ACC112 (cell line): ENCODE measurements at regions not wholly inside any gene's neighbourhood (a gene's known extent, or its start where the extent isn't known, plus 50 kb on each side); places are given as distances from the start of the nearest gene placed in this dataset.

Source experiments
- H2AFZ ChIP-seq: fragments of 200-600 bp; sonication (generic); one replicate; pipeline ENCODE4 v1.6.0; 2017; ENCODE audit warnings: antibody characterized with exemption, low read length; ENCODE audit not compliant: unreplicated experiment
- H3K27ac ChIP-seq: fragments of 200-600 bp; sonication (generic); 2 replicates; pipeline ENCODE4 v1.5.1; 2014; ENCODE audit warnings: low read depth, mild to moderate bottlenecking, antibody characterized with exemption, low read length, moderate library complexity
- H3K27me3 ChIP-seq: fragments of 200-600 bp; sonication (generic); 2 replicates; pipeline ENCODE4 v1.6.1; 2014; ENCODE audit warnings: mild to moderate bottlenecking, antibody characterized with exemption, low read length, moderate library complexity, mixed read lengths; ENCODE audit not compliant: insufficient read depth
- H3K36me3 ChIP-seq: fragments of 200-600 bp; sonication (generic); 2 replicates; pipeline ENCODE4 v1.6.1; 2016; ENCODE audit warnings: mild to moderate bottlenecking, antibody characterized with exemption, low read length, moderate library complexity, mixed read lengths; ENCODE audit not compliant: insufficient read depth
- H3K4me1 ChIP-seq: fragments of 200-600 bp; sonication (generic); one replicate; pipeline ENCODE4 v1.6.1; 2016; ENCODE audit warnings: low read length, mixed read lengths; ENCODE audit not compliant: insufficient read depth, unreplicated experiment, control insufficient read depth
- H3K4me3 ChIP-seq: fragments of 200-600 bp; sonication (generic); 2 replicates; pipeline ENCODE4 v1.5.1; 2014; ENCODE audit warnings: mild to moderate bottlenecking, low read depth, low read length
- H3K79me2 ChIP-seq: fragments of 200-600 bp; sonication (generic); one replicate; pipeline ENCODE4 v1.6.0; 2016; ENCODE audit warnings: low read length; ENCODE audit not compliant: control insufficient read depth, unreplicated experiment, insufficient read depth

- Histone ChIP-seq H2AFZ (no peak overlapping the region), H3K4me3 (no peak overlapping the region), H3K79me2 (no peaks in the 10 kb centered on the region), H3K36me3 (no peaks in the 10 kb centered on the region), H3K27me3 (no peaks in the 10 kb centered on the region), H3K4me1 (no peaks in the 10 kb centered on the region), H3K27ac (no peak overlapping the region)
Measured at GRCh38 chr6:166052837-166053236, 114.8 kb downstream of the TBXT start.

- peak overlapping the region; percentile 38 for H2AFZ ChIP-seq
- H3K27me3 ChIP-seq = no peaks in the 10 kb centered on the region
- H3K79me2 ChIP-seq = no peaks in the 10 kb centered on the region
- H3K36me3 ChIP-seq = peaks cover 10% of the 10 kb centered on the region; the same call in 1 of the 2 replicates
- H3K4me3 ChIP-seq = no peak overlapping the region
- H3K4me1 ChIP-seq = peaks cover 13% of the 10 kb centered on the region
- H3K27ac ChIP-seq = no peak overlapping the region
Measured at GRCh38 chr6:166050559-166050958, 117.1 kb downstream of the TBXT start.

GRCh38 chr6:166046982-166047381, 120.7 kb downstream of the TBXT start:
- peak overlapping the region; percentile 85 for H3K27ac ChIP-seq
- H3K4me3 ChIP-seq = no peak overlapping the region
- H3K36me3 ChIP-seq = peaks cover 10% of the 10 kb centered on the region; the same call in 1 of the 2 replicates
- H3K79me2 ChIP-seq = no peaks in the 10 kb centered on the region
- peaks cover 25% of the 10 kb centered on the region for H3K4me1 ChIP-seq
- H2AFZ ChIP-seq = peak overlapping the region; percentile 34
- H3K27me3 ChIP-seq = no peaks in the 10 kb centered on the region

- Histone ChIP-seq H2AFZ (peak overlapping the region; percentile 34), H3K27ac (peak overlapping the region; percentile 85)
Measured at GRCh38 chr6:166046226-166046625, 121.4 kb downstream of the TBXT start.

GRCh38 chr6:166045860-166046200, 121.8 kb downstream of the TBXT start:
- Histone ChIP-seq H3K27ac (peak overlapping the region; percentile 85), H3K4me1 (peaks cover 25% of the 10 kb centered on the region), H3K79me2 (no peaks in the 10 kb centered on the region), H3K4me3 (no peak overlapping the region), H3K36me3 (peaks cover 10% of the 10 kb centered on the region; the same call in 1 of the 2 replicates), H3K27me3 (no peaks in the 10 kb centered on the region), H2AFZ (no peak overlapping the region)

More at GRCh38 chr6:166046226-166046625, 121.4 kb downstream of the TBXT start:
- peaks cover 10% of the 10 kb centered on the region; the same call in 1 of the 2 replicates for H3K36me3 ChIP-seq
- no peaks in the 10 kb centered on the region for H3K79me2 ChIP-seq
- peaks cover 25% of the 10 kb centered on the region for H3K4me1 ChIP-seq
- H3K27me3 ChIP-seq = no peaks in the 10 kb centered on the region
- peak overlapping the region; percentile 31; the same call in 1 of the 2 replicates for H3K4me3 ChIP-seq

GRCh38 chr6:166045173-166045859, 122.3 kb downstream of the TBXT start:
- H3K27ac ChIP-seq = peak overlapping the region; percentile 85
- no peaks in the 10 kb centered on the region for H3K79me2 ChIP-seq
- H3K4me3 ChIP-seq = no peak overlapping the region; the same call in 1 of the 2 replicates
- H2AFZ ChIP-seq = no peak overlapping the region
- no peaks in the 10 kb centered on the region for H3K27me3 ChIP-seq
- peaks cover 10% of the 10 kb centered on the region; the same call in 1 of the 2 replicates for H3K36me3 ChIP-seq
- H3K4me1 ChIP-seq = peaks cover 25% of the 10 kb centered on the region

- no peaks in the 10 kb centered on the region for H3K27me3 ChIP-seq
- H2AFZ ChIP-seq = no peak overlapping the region
- H3K36me3 ChIP-seq = no peaks in the 10 kb centered on the region
- H3K4me1 ChIP-seq = peaks cover 18% of the 10 kb centered on the region
- no peak overlapping the region for H3K27ac ChIP-seq
- no peaks in the 10 kb centered on the region for H3K79me2 ChIP-seq
- no peak overlapping the region for H3K4me3 ChIP-seq
Measured at GRCh38 chr6:166041277-166041676, 126.4 kb downstream of the TBXT start.

GRCh38 chr6:166040292-166040691, 127.4 kb downstream of the TBXT start:
- Histone ChIP-seq H3K79me2 (no peaks in the 10 kb centered on the region), H3K4me3 (no peak overlapping the region), H3K4me1 (peaks cover 19% of the 10 kb centered on the region), H3K27me3 (no peaks in the 10 kb centered on the region), H2AFZ (no peak overlapping the region), H3K27ac (no peak overlapping the region), H3K36me3 (no peaks in the 10 kb centered on the region)

GRCh38 chr6:166036316-166037095, 131.1 kb downstream of the TBXT start:
- Histone ChIP-seq H3K4me1 (peaks cover 17% of the 10 kb centered on the region), H2AFZ (peak overlapping the region; percentile 51), H3K4me3 (no peak overlapping the region)

GRCh38 chr6:166032366-166033200, 135.1 kb downstream of the TBXT start:
- no peak overlapping the region for H3K4me3 ChIP-seq
- H3K36me3 ChIP-seq = no peaks in the 10 kb centered on the region
- no peaks in the 10 kb centered on the region for H3K27me3 ChIP-seq
- H3K27ac ChIP-seq = peak overlapping the region; percentile 75
- peaks cover 43% of the 10 kb centered on the region for H3K4me1 ChIP-seq
- peak overlapping the region; percentile 91 for H2AFZ ChIP-seq
- no peaks in the 10 kb centered on the region for H3K79me2 ChIP-seq

More at GRCh38 chr6:166036316-166037095, 131.1 kb downstream of the TBXT start:
- Histone ChIP-seq H3K36me3 (no peaks in the 10 kb centered on the region), H3K27ac (peak overlapping the region; percentile 56), H3K79me2 (no peaks in the 10 kb centered on the region), H3K27me3 (no peaks in the 10 kb centered on the region)
